H9 (cell line): ENCODE measurements at regions not wholly inside any gene's neighbourhood (a gene's known extent, or its start where the extent isn't known, plus 50 kb on each side); places are given as distances from the start of the nearest gene placed in this dataset.

ENCODE experiments used
- DNase-seq: peaks from one replicate; pipeline ENCODE4 v3.0.0-alpha.2; 2017
- H2AFZ ChIP-seq: one replicate; pipeline ENCODE4 v1.6.1; 2013; ENCODE audit warnings: mild to moderate bottlenecking, low read length, control low read depth, moderate library complexity
- H2AK5ac ChIP-seq: 2 replicates; pipeline ENCODE4 v1.6.1; 2013; ENCODE audit warnings: low read length, control low read depth, mixed read lengths; ENCODE audit not compliant: insufficient read length
- H2BK120ac ChIP-seq: one replicate; pipeline ENCODE4 v1.6.1; 2013; ENCODE audit warnings: low read depth, mild to moderate bottlenecking, low read length, control low read depth, inconsistent platforms; ENCODE audit not compliant: poor library complexity, severe bottlenecking
- H2BK12ac ChIP-seq: 2 replicates; pipeline ENCODE4 v1.6.1; 2013; ENCODE audit warnings: low read length, control low read depth, mixed read lengths, low read depth; ENCODE audit not compliant: insufficient read length
- H2BK15ac ChIP-seq: 2 replicates; pipeline ENCODE4 v1.6.1; 2013; ENCODE audit warnings: low read depth, low read length, control low read depth
- H2BK20ac ChIP-seq: one replicate; pipeline ENCODE4 v1.6.1; 2013; ENCODE audit warnings: low read depth, mild to moderate bottlenecking, low read length, control low read depth, inconsistent platforms; ENCODE audit not compliant: poor library complexity, severe bottlenecking
- H2BK5ac ChIP-seq: 2 replicates; pipeline ENCODE4 v1.6.1; 2013; ENCODE audit warnings: low read length, control low read depth, mixed read lengths; ENCODE audit not compliant: insufficient read length
- H3K14ac ChIP-seq: 2 replicates; pipeline ENCODE4 v1.6.1; 2013; ENCODE audit warnings: low read length, control low read depth; ENCODE audit not compliant: insufficient read depth
- H3K18ac ChIP-seq: 2 replicates; pipeline ENCODE4 v1.6.1; 2013; ENCODE audit warnings: low read depth, mild to moderate bottlenecking, mixed read lengths, low read length, control low read depth; ENCODE audit not compliant: insufficient read length
- H3K23ac ChIP-seq: 2 replicates; pipeline ENCODE4 v1.6.1; 2013; ENCODE audit warnings: low read length, control low read depth, mixed read lengths, low read depth; ENCODE audit not compliant: insufficient read length
- H3K23me2 ChIP-seq: 2 replicates; pipeline ENCODE4 v1.6.1; 2013; ENCODE audit warnings: low read depth, mild to moderate bottlenecking, mixed read lengths, low read length, control low read depth; ENCODE audit not compliant: insufficient read length, poor library complexity, severe bottlenecking
- H3K27ac ChIP-seq: 2 replicates; pipeline ENCODE4 v1.5.1; 2013; ENCODE audit warnings: low read length, control low read depth, mixed read lengths, low read depth; ENCODE audit not compliant: insufficient read length
- H3K27me3 ChIP-seq: 2 replicates; pipeline ENCODE4 v1.6.1; 2013; ENCODE audit warnings: low read length, control low read depth, inconsistent platforms; ENCODE audit not compliant: insufficient read depth
- H3K4ac ChIP-seq: 2 replicates; pipeline ENCODE4 v1.6.1; 2013; ENCODE audit warnings: low read depth, mild to moderate bottlenecking, control low read depth, inconsistent platforms, low read length, moderate library complexity
- H3K4me1 ChIP-seq: 2 replicates; pipeline ENCODE4 v1.6.1; 2013; ENCODE audit warnings: low read length, control low read depth, inconsistent platforms; ENCODE audit not compliant: insufficient read depth
- H3K4me2 ChIP-seq: 2 replicates; pipeline ENCODE4 v1.6.1; 2013; ENCODE audit warnings: low read length, control low read depth, mixed read lengths; ENCODE audit not compliant: insufficient read length, insufficient read depth
- H3K56ac ChIP-seq: 2 replicates; pipeline ENCODE4 v1.6.1; 2013; ENCODE audit warnings: low read depth, mild to moderate bottlenecking, mixed read lengths, low read length, control low read depth; ENCODE audit not compliant: insufficient read length
- H3K79me1 ChIP-seq: 2 replicates; pipeline ENCODE4 v1.6.1; 2013; ENCODE audit warnings: low read depth, mild to moderate bottlenecking, moderate library complexity, low read length, control low read depth, inconsistent platforms; ENCODE audit not compliant: insufficient read depth, poor library complexity, severe bottlenecking
- H3K79me2 ChIP-seq: 2 replicates; pipeline ENCODE4 v1.6.1; 2013; ENCODE audit warnings: low read length, control low read depth, inconsistent platforms; ENCODE audit not compliant: insufficient read depth
- H3K9ac ChIP-seq: 2 replicates; pipeline ENCODE4 v1.6.1; 2013; ENCODE audit warnings: low read length, control low read depth, mixed read lengths; ENCODE audit not compliant: insufficient read length; ENCODE audit errors: extremely low read depth
- H3K9me3 ChIP-seq: one replicate; pipeline ENCODE4 v1.6.1; 2013; ENCODE audit warnings: low read depth, low read length, inconsistent platforms; ENCODE audit not compliant: control insufficient read depth
- H3T11ph ChIP-seq: one replicate; pipeline ENCODE4 v1.6.1; 2013; ENCODE audit warnings: mild to moderate bottlenecking, low read length, control low read depth, inconsistent platforms
- H4K20me1 ChIP-seq: one replicate; pipeline ENCODE4 v1.6.1; 2013; ENCODE audit not compliant: control insufficient read depth, insufficient read length, insufficient read depth
- H4K5ac ChIP-seq: 2 replicates; pipeline ENCODE4 v1.6.1; 2013; ENCODE audit warnings: low read depth, mild to moderate bottlenecking, mixed read lengths, low read length, control low read depth; ENCODE audit not compliant: insufficient read length
- H4K8ac ChIP-seq: replicated peaks from 2 replicates; pipeline ENCODE4 v1.6.1; 2013; ENCODE audit warnings: low read length, control low read depth, mixed read lengths, low read depth; ENCODE audit not compliant: insufficient read length
- H4K91ac ChIP-seq: 2 replicates; pipeline ENCODE4 v1.6.1; 2013; ENCODE audit warnings: low read depth, mild to moderate bottlenecking, moderate library complexity, mixed read lengths, low read length, control low read depth; ENCODE audit not compliant: insufficient read length
- H3K27ac Mint-ChIP-seq, 3 experiments: 2 replicates in 2 of 3; 3 replicates in 1 of 3; pipeline ENCODE4 v1.8.0; 2020 to 2021; ENCODE audit warnings: mixed read lengths in 3 of 3, mild to moderate bottlenecking in 1 of 3, moderate library complexity in 1 of 3
- H3K27me3 Mint-ChIP-seq: 2 replicates; pipeline ENCODE4 v1.8.0; 2021; ENCODE audit warnings: low read depth, mild to moderate bottlenecking, moderate library complexity, mixed read lengths
- H3K36me3 Mint-ChIP-seq, 3 experiments: 2 replicates in 2 of 3; 3 replicates in 1 of 3; pipeline ENCODE4 v1.8.0; 2020 to 2021; ENCODE audit warnings: low read depth in 3 of 3, mixed read lengths in 3 of 3; ENCODE audit not compliant: insufficient read depth in 1 of 3
- H3K4me1 Mint-ChIP-seq, 2 experiments: 2 replicates each; pipeline ENCODE4 v1.8.0; 2020; ENCODE audit warnings: mixed read lengths in 2 of 2
- H3K4me3 Mint-ChIP-seq, 2 experiments: 2 replicates in 1 of 2; 3 replicates in 1 of 2; pipeline ENCODE4 v1.8.0; 2020 to 2021; ENCODE audit warnings: mild to moderate bottlenecking in 2 of 2, mixed read lengths in 2 of 2, moderate library complexity in 1 of 2
- H3K9me3 Mint-ChIP-seq, 2 experiments: 2 replicates in 1 of 2; 3 replicates in 1 of 2; pipeline ENCODE4 v1.8.0; 2020; ENCODE audit warnings: mild to moderate bottlenecking in 2 of 2, mixed read lengths in 2 of 2, moderate library complexity in 1 of 2
- CTCF ChIP-seq: fragments of 200-600 bp; sonication (generic); conservative IDR thresholded peaks from 3 replicates; pipeline ENCODE4 v1.8.0; 2021; ENCODE audit warnings: antibody characterized with exemption, mild to moderate bottlenecking
- WGBS: extraction: QIAGEN DNeasy Blood & Tissue Kit; methylation state at CpG from one replicate; pipeline ENCODE4 v1.1.7; 2013; ENCODE audit warnings: missing lambda C conversion rate, low lambda C conversion rate, mixed read lengths; ENCODE audit not compliant: insufficient read length; ENCODE audit errors: extremely low coverage; 5-methylcytosine and 5-hydroxymethylcytosine counted together

GRCh38 chr15:95772982-95773381 is 557.5 kb upstream of the NR2F2 start:
- WGBS, result no CpG with 5 or more reads among the region's 3 CpGs
- TF ChIP-seq CTCF, result no peak
- H3K27me3 Mint-ChIP-seq, result no peaks in the 10 kb centered on the region

More at GRCh38 chr15:95772982-95773381, 557.5 kb upstream of the NR2F2 start:
- Mint-ChIP-seq H3K4me3 (no peak overlapping the region), H3K36me3 (no peaks in the 10 kb centered on the region; a peak in 1 of 7 replicates), H3K9me3 (no peaks in the 10 kb centered on the region; a peak in 1 of 5 replicates), H3K27ac (no peak overlapping the region), H3K4me1 (peaks cover 8 to 9% of the 10 kb centered on the region in 2 experiments)
- no peak overlapping the region for H3K4ac ChIP-seq
- H2AK5ac ChIP-seq, result no peak overlapping the region
- no peak overlapping the region for H2BK20ac ChIP-seq
- H3K4me2 ChIP-seq, result no peak overlapping the region
- no peak overlapping the region for H4K5ac ChIP-seq
- H3K23ac ChIP-seq, result no peak overlapping the region
- no peaks in the 10 kb centered on the region for H3K9me3 ChIP-seq
- no peak overlapping the region for H3K14ac ChIP-seq
- H2BK120ac ChIP-seq, result no peak overlapping the region
- H3K56ac ChIP-seq, result no peak overlapping the region
- H3K79me2 ChIP-seq, result no peaks in the 10 kb centered on the region
- H3T11ph ChIP-seq, result no peak overlapping the region
- H3K9ac ChIP-seq, result no peak overlapping the region
- no peaks in the 10 kb centered on the region for H3K4me1 ChIP-seq
- H3K79me1 ChIP-seq, result no peaks in the 10 kb centered on the region
- H4K91ac ChIP-seq, result no peak overlapping the region
- H3K23me2 ChIP-seq, result no peaks in the 10 kb centered on the region
- H2BK5ac ChIP-seq, result no peak overlapping the region
- no peak overlapping the region for H2BK15ac ChIP-seq
- no peak overlapping the region for H2BK12ac ChIP-seq
- no peak for DNase-seq
- H3K27ac ChIP-seq, result no peak overlapping the region
- no peaks in the 10 kb centered on the region for H4K20me1 ChIP-seq
- no peaks in the 10 kb centered on the region for H3K27me3 ChIP-seq
- H2AFZ ChIP-seq, result no peak overlapping the region
- no peak overlapping the region for H3K18ac ChIP-seq
- H4K8ac ChIP-seq, result no peak overlapping the region
